Activated naive CD4-positive, alpha-beta T cell treated with anti-CD3 and anti-CD28 coated beads, Interleukin-2, amount 50 U/mL, for 24 hours (primary cell): ENCODE measurements at regions not wholly inside any gene's neighbourhood (a gene's known extent, or its start where the extent isn't known, plus 50 kb on each side); places are given as distances from the start of the nearest gene placed in this dataset.
"Not testable (repeated sequence)": the region's sequence is repeated elsewhere in the genome, so short reads cannot be mapped to it uniquely, and the experiment has no call there.

ENCODE experiments used
- H3K27ac Mint-ChIP-seq: one replicate; pipeline ENCODE4 v1.8.0; 2021; ENCODE audit warnings: mild to moderate bottlenecking, mixed read lengths
- H3K27me3 Mint-ChIP-seq: one replicate; pipeline ENCODE4 v1.8.0; 2021; ENCODE audit warnings: mixed read lengths
- H3K36me3 Mint-ChIP-seq: one replicate; pipeline ENCODE4 v1.8.0; 2021; ENCODE audit warnings: mixed read lengths
- H3K4me1 Mint-ChIP-seq: one replicate; pipeline ENCODE4 v1.8.0; 2021; ENCODE audit warnings: mixed read lengths
- H3K4me3 Mint-ChIP-seq: one replicate; pipeline ENCODE4 v1.8.0; 2021; ENCODE audit warnings: mild to moderate bottlenecking, mixed read lengths
- H3K9me3 Mint-ChIP-seq: one replicate; pipeline ENCODE4 v1.8.0; 2021; ENCODE audit warnings: mixed read lengths

DNA sequence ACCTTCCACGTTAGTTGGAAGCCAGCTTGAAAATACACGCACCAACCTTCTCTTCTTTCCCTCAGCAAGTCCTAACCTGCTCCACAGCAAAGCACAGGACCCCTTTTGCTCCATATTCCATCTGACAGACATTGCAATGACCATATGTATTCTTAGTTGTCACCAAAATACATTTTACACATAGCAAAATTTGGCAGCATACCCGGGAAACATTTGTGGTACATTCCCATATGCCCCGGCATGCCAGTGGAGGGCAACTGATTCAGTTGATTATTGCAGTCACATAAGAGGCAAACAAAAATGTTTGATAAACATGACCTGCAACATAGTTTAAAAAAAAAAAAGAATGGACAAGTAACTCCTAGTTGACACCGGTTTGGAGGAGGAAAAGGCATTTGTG is 202.1 kb upstream of the UBE2E3 start:
- H3K27ac Mint-ChIP-seq = no peak overlapping the region
- H3K4me1 Mint-ChIP-seq = no peaks in the 10 kb centered on the region
- no peaks in the 10 kb centered on the region for H3K9me3 Mint-ChIP-seq
- no peak overlapping the region for H3K4me3 Mint-ChIP-seq
- H3K27me3 Mint-ChIP-seq = peaks cover 2% of the 10 kb centered on the region
- H3K36me3 Mint-ChIP-seq = no peaks in the 10 kb centered on the region

GRCh38 chr2:180776921-180777320 is 203.5 kb upstream of the UBE2E3 start:
- H3K27me3 Mint-ChIP-seq = peaks cover 2% of the 10 kb centered on the region
- no peak overlapping the region for H3K27ac Mint-ChIP-seq
- no peaks in the 10 kb centered on the region for H3K4me1 Mint-ChIP-seq
- no peaks in the 10 kb centered on the region for H3K9me3 Mint-ChIP-seq
- H3K4me3 Mint-ChIP-seq = no peak overlapping the region
- no peaks in the 10 kb centered on the region for H3K36me3 Mint-ChIP-seq

DNA sequence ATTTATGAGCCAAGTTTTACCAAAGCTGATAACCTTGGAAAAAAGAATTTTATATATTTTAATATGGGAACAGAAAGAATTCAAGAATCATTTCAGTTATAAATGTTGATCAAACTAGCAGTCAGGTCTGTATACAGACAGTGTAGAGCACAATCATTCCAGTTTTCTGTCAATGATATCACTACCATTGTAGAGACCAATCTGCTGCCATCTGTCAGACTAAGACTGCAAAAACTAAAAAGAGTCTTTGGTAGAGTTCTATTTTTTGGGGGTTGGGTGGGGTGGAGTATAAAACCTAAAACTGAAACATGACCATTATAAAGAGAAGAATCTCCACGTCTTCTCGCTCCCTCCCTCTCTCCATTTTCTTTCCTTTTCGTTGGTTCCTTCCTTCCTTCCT is 204.7 kb upstream of the UBE2E3 start:
- Mint-ChIP-seq H3K27me3 (peaks cover 2% of the 10 kb centered on the region), H3K9me3 (no peaks in the 10 kb centered on the region), H3K27ac (no peak overlapping the region), H3K36me3 (no peaks in the 10 kb centered on the region), H3K4me1 (no peaks in the 10 kb centered on the region), H3K4me3 (no peak overlapping the region)

- not testable (repeated sequence) for H3K4me3 Mint-ChIP-seq, H3K36me3 Mint-ChIP-seq, H3K27ac Mint-ChIP-seq, H3K4me1 Mint-ChIP-seq, H3K9me3 Mint-ChIP-seq
- peaks cover 10% of the 10 kb centered on the region for H3K27me3 Mint-ChIP-seq
These were observed 215.1 kb upstream of the UBE2E3 start for GRCh38 chr2:180765316-180765715.

- H3K9me3 Mint-ChIP-seq = no peaks in the 10 kb centered on the region
- H3K4me3 Mint-ChIP-seq = no peak overlapping the region
- no peaks in the 10 kb centered on the region for H3K4me1 Mint-ChIP-seq
- no peak overlapping the region for H3K27ac Mint-ChIP-seq
- H3K27me3 Mint-ChIP-seq = peaks cover 10% of the 10 kb centered on the region
- H3K36me3 Mint-ChIP-seq = no peaks in the 10 kb centered on the region
These were observed 217.0 kb upstream of the UBE2E3 start for GRCh38 chr2:180763263-180763989.

DNA sequence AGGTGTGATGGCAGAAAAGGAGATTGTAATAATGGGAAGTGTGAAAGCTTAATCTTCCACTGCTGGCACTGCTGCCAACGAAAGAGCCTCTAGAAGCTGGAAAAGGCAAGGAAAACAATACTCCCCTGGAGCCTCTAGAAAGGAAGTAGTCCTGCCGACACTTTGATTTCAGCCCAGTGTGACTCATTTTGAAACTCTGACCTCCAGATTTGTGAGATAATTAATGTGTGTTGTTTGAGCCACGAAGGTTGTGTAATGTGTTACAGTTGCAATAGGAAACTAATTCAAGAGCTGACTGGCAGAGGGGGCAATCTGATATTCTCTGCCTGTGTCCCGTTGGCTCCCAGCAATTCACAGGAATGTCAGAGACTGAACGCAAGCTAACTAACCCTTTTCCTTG is 219.2 kb upstream of the UBE2E3 start:
- Mint-ChIP-seq H3K27me3 (peaks cover 10% of the 10 kb centered on the region), H3K36me3 (no peaks in the 10 kb centered on the region), H3K9me3 (no peaks in the 10 kb centered on the region), H3K4me3 (no peak overlapping the region), H3K27ac (no peak overlapping the region), H3K4me1 (no peaks in the 10 kb centered on the region)

- no peaks in the 10 kb centered on the region for H3K36me3 Mint-ChIP-seq
- no peak overlapping the region for H3K4me3 Mint-ChIP-seq
- no peak overlapping the region for H3K27ac Mint-ChIP-seq
- no peaks in the 10 kb centered on the region for H3K9me3 Mint-ChIP-seq
- no peaks in the 10 kb centered on the region for H3K4me1 Mint-ChIP-seq
- H3K27me3 Mint-ChIP-seq = peaks cover 8% of the 10 kb centered on the region
These were observed 220.8 kb upstream of the UBE2E3 start for GRCh38 chr2:180759631-180760030.

GRCh38 chr2:180753809-180754761 is 226.3 kb upstream of the UBE2E3 start:
- Mint-ChIP-seq H3K27ac (no peak overlapping the region), H3K36me3 (no peaks in the 10 kb centered on the region), H3K4me1 (no peaks in the 10 kb centered on the region), H3K9me3 (no peaks in the 10 kb centered on the region), H3K4me3 (no peak overlapping the region), H3K27me3 (peaks cover 1% of the 10 kb centered on the region)

- no peak overlapping the region for H3K27ac Mint-ChIP-seq
These were observed 229.0 kb upstream of the UBE2E3 start for GRCh38 chr2:180751306-180751920.

GRCh38 chr2:180747728-180748127 is 232.7 kb upstream of the UBE2E3 start:
- no peaks in the 10 kb centered on the region for H3K36me3 Mint-ChIP-seq
- no peak overlapping the region for H3K27ac Mint-ChIP-seq
- peaks cover 3% of the 10 kb centered on the region for H3K27me3 Mint-ChIP-seq
- H3K4me1 Mint-ChIP-seq = no peaks in the 10 kb centered on the region
- H3K9me3 Mint-ChIP-seq = no peaks in the 10 kb centered on the region
- H3K4me3 Mint-ChIP-seq = no peak overlapping the region

More at GRCh38 chr2:180751306-180751920, 229.0 kb upstream of the UBE2E3 start:
- Mint-ChIP-seq H3K9me3 (no peaks in the 10 kb centered on the region), H3K4me1 (no peaks in the 10 kb centered on the region), H3K27me3 (peaks cover 1% of the 10 kb centered on the region), H3K4me3 (no peak overlapping the region), H3K36me3 (no peaks in the 10 kb centered on the region)

- Mint-ChIP-seq H3K27me3 (peaks cover 4% of the 10 kb centered on the region), H3K9me3 (no peaks in the 10 kb centered on the region), H3K4me1 (no peaks in the 10 kb centered on the region), H3K27ac (no peak overlapping the region), H3K4me3 (no peak overlapping the region), H3K36me3 (no peaks in the 10 kb centered on the region)
These were observed 237.0 kb upstream of the UBE2E3 start for GRCh38 chr2:180743401-180743800.

DNA sequence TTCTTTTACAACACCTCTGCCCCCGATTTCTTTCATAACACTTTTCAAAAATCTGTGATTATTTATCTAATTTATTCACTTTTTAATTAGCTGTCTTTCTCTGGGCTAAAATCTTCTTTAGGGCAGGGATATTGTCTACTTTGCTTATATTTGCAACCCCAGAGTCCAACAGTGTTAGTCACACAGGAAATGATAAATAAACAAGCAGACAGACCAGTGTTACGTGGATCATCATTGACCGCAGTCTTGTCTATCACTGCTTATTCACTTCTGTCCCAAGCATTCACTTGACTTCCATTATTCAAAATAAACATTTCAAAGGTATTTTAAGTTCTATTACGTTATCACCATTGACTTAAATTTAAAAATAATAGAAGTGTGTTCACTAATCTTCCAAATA is 237.6 kb upstream of the UBE2E3 start:
- H3K4me1 Mint-ChIP-seq = no peaks in the 10 kb centered on the region
- no peaks in the 10 kb centered on the region for H3K9me3 Mint-ChIP-seq
- H3K4me3 Mint-ChIP-seq = no peak overlapping the region
- H3K27me3 Mint-ChIP-seq = peaks cover 6% of the 10 kb centered on the region
- H3K36me3 Mint-ChIP-seq = no peaks in the 10 kb centered on the region
- no peak overlapping the region for H3K27ac Mint-ChIP-seq

GRCh38 chr2:180739070-180739469 is 241.3 kb upstream of the UBE2E3 start:
- no peak overlapping the region for H3K27ac Mint-ChIP-seq
- H3K9me3 Mint-ChIP-seq = no peaks in the 10 kb centered on the region
- no peak overlapping the region for H3K4me3 Mint-ChIP-seq
- H3K27me3 Mint-ChIP-seq = peaks cover 6% of the 10 kb centered on the region
- no peaks in the 10 kb centered on the region for H3K4me1 Mint-ChIP-seq
- H3K36me3 Mint-ChIP-seq = no peaks in the 10 kb centered on the region

DNA sequence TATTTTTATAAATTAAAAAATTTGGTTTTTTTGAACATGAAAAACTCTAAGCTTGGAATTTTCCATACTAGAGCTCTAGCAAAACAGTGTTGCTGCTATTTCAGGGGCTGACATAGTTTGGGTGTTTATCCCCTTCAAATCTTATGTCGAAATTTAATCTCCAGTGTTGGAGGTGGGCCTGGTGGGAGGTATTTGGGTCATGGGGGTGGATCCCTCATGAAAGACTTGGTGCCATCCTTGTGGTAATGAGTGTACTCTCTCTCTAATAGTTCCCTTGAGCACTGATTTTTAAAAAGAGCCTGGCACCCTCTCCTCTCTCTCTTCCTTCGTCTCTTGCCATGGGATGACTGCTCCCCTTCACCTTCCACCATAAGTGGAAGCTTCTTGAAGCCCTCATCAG is 244.6 kb upstream of the UBE2E3 start:
- H3K27ac Mint-ChIP-seq = no peak overlapping the region
- H3K36me3 Mint-ChIP-seq = no peaks in the 10 kb centered on the region
- H3K4me1 Mint-ChIP-seq = no peaks in the 10 kb centered on the region
- no peak overlapping the region for H3K4me3 Mint-ChIP-seq
- peaks cover 2% of the 10 kb centered on the region for H3K27me3 Mint-ChIP-seq
- H3K9me3 Mint-ChIP-seq = no peaks in the 10 kb centered on the region

DNA sequence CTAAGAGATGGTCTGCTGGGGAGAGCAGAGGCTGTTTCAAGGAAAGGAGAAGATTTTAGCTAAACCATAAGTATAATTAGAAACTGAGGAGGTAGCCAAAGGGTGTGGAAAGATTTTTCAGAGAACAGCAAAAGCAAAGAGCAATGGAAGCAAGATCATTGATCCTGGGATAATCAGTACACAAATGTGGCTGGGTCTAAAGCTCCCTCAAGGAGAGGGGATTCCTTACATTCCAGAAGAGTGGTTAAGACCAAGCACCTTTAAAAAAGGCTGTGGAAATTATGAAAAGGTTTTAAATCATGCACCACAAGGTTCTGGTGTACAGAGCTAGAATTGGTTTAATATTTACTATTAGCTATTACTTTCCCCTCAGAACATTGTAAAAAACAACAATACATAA is 246.0 kb upstream of the UBE2E3 start:
- no peak overlapping the region for H3K27ac Mint-ChIP-seq
- no peaks in the 10 kb centered on the region for H3K4me1 Mint-ChIP-seq
- H3K9me3 Mint-ChIP-seq = no peaks in the 10 kb centered on the region
- H3K36me3 Mint-ChIP-seq = no peaks in the 10 kb centered on the region
- H3K4me3 Mint-ChIP-seq = no peak overlapping the region
- H3K27me3 Mint-ChIP-seq = peaks cover 2% of the 10 kb centered on the region

GRCh38 chr2:180733330-180733729 is 247.1 kb upstream of the UBE2E3 start:
- peaks cover 2% of the 10 kb centered on the region for H3K27me3 Mint-ChIP-seq
- H3K36me3 Mint-ChIP-seq = no peaks in the 10 kb centered on the region
- no peak overlapping the region for H3K27ac Mint-ChIP-seq
- no peaks in the 10 kb centered on the region for H3K4me1 Mint-ChIP-seq
- no peak overlapping the region for H3K4me3 Mint-ChIP-seq
- H3K9me3 Mint-ChIP-seq = no peaks in the 10 kb centered on the region
